Osteoblast (primary cell): ENCODE measurements at regions not wholly inside any gene's neighbourhood (a gene's known extent, or its start where the extent isn't known, plus 50 kb on each side); places are given as distances from the start of the nearest gene placed in this dataset.

Experiments used
- DNase-seq: peaks from one replicate; pipeline ENCODE4 v3.0.0; 2011; ENCODE audit warnings: low spot score, mixed read lengths; ENCODE audit not compliant: insufficient read length; ENCODE audit errors: missing footprints
- H2AFZ ChIP-seq: 2 replicates; pipeline ENCODE4 v1.6.0; 2011; ENCODE audit warnings: mild to moderate bottlenecking, low read length
- H3K27ac ChIP-seq: 2 replicates; pipeline ENCODE4 v1.5.1; 2011; ENCODE audit warnings: mild to moderate bottlenecking, low read depth, low read length, moderate library complexity
- H3K27me3 ChIP-seq: 2 replicates; pipeline ENCODE4 v1.6.0; 2012; ENCODE audit warnings: mild to moderate bottlenecking, control low read depth, inconsistent platforms, low read length, moderate library complexity; ENCODE audit not compliant: insufficient read depth
- H3K36me3 ChIP-seq: 2 replicates; pipeline ENCODE4 v1.5.1; 2011; ENCODE audit warnings: mild to moderate bottlenecking, low read length, control low read depth, moderate library complexity; ENCODE audit not compliant: insufficient read depth
- H3K4me1 ChIP-seq: 2 replicates; pipeline ENCODE4 v1.5.1; 2011; ENCODE audit warnings: mild to moderate bottlenecking, low read length, control low read depth, moderate library complexity; ENCODE audit not compliant: insufficient read depth
- H3K4me2 ChIP-seq: 2 replicates; pipeline ENCODE4 v1.6.0; 2011; ENCODE audit warnings: mild to moderate bottlenecking, low read length; ENCODE audit not compliant: insufficient read depth
- H3K4me3 ChIP-seq: fragments of 200-600 bp; sonication (generic); 3 replicates; pipeline ENCODE4 v1.5.1; 2012; ENCODE audit warnings: mild to moderate bottlenecking, low read length, inconsistent platforms; ENCODE audit not compliant: insufficient read depth
- H3K79me2 ChIP-seq: 2 replicates; pipeline ENCODE4 v1.6.0; 2012; ENCODE audit warnings: mild to moderate bottlenecking, low read length, control low read depth, inconsistent platforms; ENCODE audit not compliant: insufficient read depth
- H3K9me3 ChIP-seq: 2 replicates; pipeline ENCODE4 v1.5.1; 2011; ENCODE audit warnings: low read depth, low read length, control low read depth
- H4K20me1 ChIP-seq: 2 replicates; pipeline ENCODE4 v1.6.0; 2012; ENCODE audit warnings: mild to moderate bottlenecking, low read length, control low read depth; ENCODE audit not compliant: insufficient read depth
- CTCF ChIP-seq: IDR thresholded peaks from 2 replicates; pipeline ENCODE4 v1.5.1; 2011; ENCODE audit warnings: mild to moderate bottlenecking, low read depth, low read length, moderate library complexity; ENCODE audit errors: extremely low read depth

- Histone ChIP-seq H3K4me1 (peaks cover 16% of the 10 kb centered on the region), H4K20me1 (no peaks in the 10 kb centered on the region), H3K36me3 (no peaks in the 10 kb centered on the region), H3K9me3 (no peaks in the 10 kb centered on the region), H3K79me2 (no peaks in the 10 kb centered on the region), H3K4me2 (no peak overlapping the region), H3K4me3 (no peak overlapping the region), H2AFZ (no peak overlapping the region), H3K27me3 (no peaks in the 10 kb centered on the region), H3K27ac (no peak overlapping the region)
- no peak for TF ChIP-seq CTCF
- DNase-seq: no peak
These were observed 109.3 kb upstream of the CPEB4 start for GRCh38 chr5:173778784-173779304.

GRCh38 chr5:173780235-173781234 lies 107.6 kb upstream of the CPEB4 start:
- H3K79me2 ChIP-seq: no peaks in the 10 kb centered on the region
- H3K27me3 ChIP-seq: no peaks in the 10 kb centered on the region
- no peak for TF ChIP-seq CTCF
- H2AFZ ChIP-seq: no peak overlapping the region
- H3K9me3 ChIP-seq: no peaks in the 10 kb centered on the region
- no peaks in the 10 kb centered on the region for H4K20me1 ChIP-seq
- peaks cover 16% of the 10 kb centered on the region for H3K4me1 ChIP-seq
- H3K27ac ChIP-seq: peak overlapping the region; percentile 92
- H3K36me3 ChIP-seq: no peaks in the 10 kb centered on the region
- peak overlapping the region; percentile 76 for H3K4me2 ChIP-seq
- peak; percentile 37 for DNase-seq
- H3K4me3 ChIP-seq: no peak overlapping the region

GRCh38 chr5:173781432-173781815 lies 106.7 kb upstream of the CPEB4 start:
- no peaks in the 10 kb centered on the region for H4K20me1 ChIP-seq

More at GRCh38 chr5:173781432-173781815, 106.7 kb upstream of the CPEB4 start:
- H3K4me3 ChIP-seq: peak overlapping the region; percentile 47
- H3K4me1 ChIP-seq: peaks cover 16% of the 10 kb centered on the region
- no peaks in the 10 kb centered on the region for H3K27me3 ChIP-seq
- no peaks in the 10 kb centered on the region for H3K79me2 ChIP-seq
- H3K4me2 ChIP-seq: peak overlapping the region; percentile 76
- no peaks in the 10 kb centered on the region for H3K36me3 ChIP-seq
- TF ChIP-seq CTCF: no peak
- H3K27ac ChIP-seq: peak overlapping the region; percentile 92
- no peaks in the 10 kb centered on the region for H3K9me3 ChIP-seq
- DNase-seq: no peak
- peak overlapping the region; percentile 90 for H2AFZ ChIP-seq
